ENCODE measurements at regions not wholly inside any gene's neighbourhood (a gene's known extent, or its start where the extent isn't known, plus 50 kb on each side); places are given as distances from the start of the nearest gene placed in this dataset.

- TF ChIP-seq, protein P1, sequence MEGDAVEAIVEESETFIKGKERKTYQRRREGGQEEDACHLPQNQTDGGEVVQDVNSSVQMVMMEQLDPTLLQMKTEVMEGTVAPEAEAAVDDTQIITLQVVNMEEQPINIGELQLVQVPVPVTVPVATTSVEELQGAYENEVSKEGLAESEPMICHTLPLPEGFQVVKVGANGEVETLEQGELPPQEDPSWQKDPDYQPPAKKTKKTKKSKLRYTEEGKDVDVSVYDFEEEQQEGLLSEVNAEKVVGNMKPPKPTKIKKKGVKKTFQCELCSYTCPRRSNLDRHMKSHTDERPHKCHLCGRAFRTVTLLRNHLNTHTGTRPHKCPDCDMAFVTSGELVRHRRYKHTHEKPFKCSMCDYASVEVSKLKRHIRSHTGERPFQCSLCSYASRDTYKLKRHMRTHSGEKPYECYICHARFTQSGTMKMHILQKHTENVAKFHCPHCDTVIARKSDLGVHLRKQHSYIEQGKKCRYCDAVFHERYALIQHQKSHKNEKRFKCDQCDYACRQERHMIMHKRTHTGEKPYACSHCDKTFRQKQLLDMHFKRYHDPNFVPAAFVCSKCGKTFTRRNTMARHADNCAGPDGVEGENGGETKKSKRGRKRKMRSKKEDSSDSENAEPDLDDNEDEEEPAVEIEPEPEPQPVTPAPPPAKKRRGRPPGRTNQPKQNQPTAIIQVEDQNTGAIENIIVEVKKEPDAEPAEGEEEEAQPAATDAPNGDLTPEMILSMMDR (IDR thresholded peaks at IDR 0.05): no peak
- TF ChIP-seq EP300 (IDR thresholded peaks at IDR 0.05) (no peak), POLR2A (IDR thresholded peaks at IDR 0.05) (no peak)
Observed at GRCh38 chr12:84421103-84421502, 491.5 kb downstream of the SLC6A15 start.
